ENCODE measurements at regions not wholly inside any gene's neighbourhood (a gene's known extent, or its start where the extent isn't known, plus 50 kb on each side); places are given as distances from the start of the nearest gene placed in this dataset.
A peak's percentile ranks its signal among the peaks of the same experiment; 100 is the strongest.

DNA sequence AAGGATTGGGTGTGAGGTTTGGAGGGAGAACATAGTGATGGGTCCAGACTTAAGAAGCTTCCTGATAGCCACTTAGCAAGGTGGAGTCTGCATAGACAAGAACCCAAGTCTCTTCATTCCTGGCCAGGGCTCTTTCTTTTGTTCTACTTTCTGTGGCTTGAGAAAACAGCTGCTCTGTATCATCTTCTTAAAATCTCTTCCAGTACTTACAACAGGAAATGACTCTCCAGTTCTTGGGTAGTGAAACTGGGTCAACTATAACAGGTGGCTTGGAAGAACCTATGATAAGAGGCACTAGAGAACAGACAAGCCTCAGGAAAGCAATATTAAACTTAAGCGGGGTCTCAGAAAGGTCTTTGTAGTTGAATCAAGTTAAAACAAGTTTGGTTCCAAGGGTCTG, 148.1 kb upstream of the USP24 start:
- H3K4me3 ChIP-seq (ENCODE audit: low read depth, low read length), result no peak overlapping the region
- no peak for DNase-seq (ENCODE audit: low read depth)
- TF ChIP-seq, protein P1, sequence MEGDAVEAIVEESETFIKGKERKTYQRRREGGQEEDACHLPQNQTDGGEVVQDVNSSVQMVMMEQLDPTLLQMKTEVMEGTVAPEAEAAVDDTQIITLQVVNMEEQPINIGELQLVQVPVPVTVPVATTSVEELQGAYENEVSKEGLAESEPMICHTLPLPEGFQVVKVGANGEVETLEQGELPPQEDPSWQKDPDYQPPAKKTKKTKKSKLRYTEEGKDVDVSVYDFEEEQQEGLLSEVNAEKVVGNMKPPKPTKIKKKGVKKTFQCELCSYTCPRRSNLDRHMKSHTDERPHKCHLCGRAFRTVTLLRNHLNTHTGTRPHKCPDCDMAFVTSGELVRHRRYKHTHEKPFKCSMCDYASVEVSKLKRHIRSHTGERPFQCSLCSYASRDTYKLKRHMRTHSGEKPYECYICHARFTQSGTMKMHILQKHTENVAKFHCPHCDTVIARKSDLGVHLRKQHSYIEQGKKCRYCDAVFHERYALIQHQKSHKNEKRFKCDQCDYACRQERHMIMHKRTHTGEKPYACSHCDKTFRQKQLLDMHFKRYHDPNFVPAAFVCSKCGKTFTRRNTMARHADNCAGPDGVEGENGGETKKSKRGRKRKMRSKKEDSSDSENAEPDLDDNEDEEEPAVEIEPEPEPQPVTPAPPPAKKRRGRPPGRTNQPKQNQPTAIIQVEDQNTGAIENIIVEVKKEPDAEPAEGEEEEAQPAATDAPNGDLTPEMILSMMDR (IDR thresholded peaks at IDR 0.05; ENCODE audit: low read depth, low read length, missing control alignments), result no peak
- in situ Hi-C loops (cut with HindIII; ENCODE audit: low sequenced_read_pairs), result no loop called here

DNA sequence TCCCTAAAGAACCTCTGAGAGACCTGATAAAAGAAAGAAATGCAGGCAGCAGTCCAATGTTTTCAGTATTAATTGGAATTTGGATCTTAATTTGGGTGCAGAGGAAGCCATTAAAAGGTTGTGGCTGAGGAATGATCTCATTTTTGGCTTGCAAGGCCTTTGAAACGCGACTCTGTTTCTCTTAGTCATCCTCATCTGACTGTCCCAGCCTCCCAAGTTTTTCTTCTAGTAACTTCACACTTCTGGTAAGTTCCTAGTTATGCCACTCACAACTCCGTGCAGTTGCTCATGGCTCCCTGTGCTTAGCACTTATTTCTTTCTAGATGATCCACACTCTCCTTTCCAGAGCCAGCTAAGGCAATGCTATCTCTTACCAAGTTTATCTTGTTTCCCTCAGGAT, 147.4 kb upstream of the USP24 start:
- TF ChIP-seq, protein P1 (IDR thresholded peaks at IDR 0.05; ENCODE audit: low read depth, low read length, missing control alignments), result no peak
- peak; percentile 33 for DNase-seq (ENCODE audit: low read depth)
- in situ Hi-C loops (cut with HindIII; ENCODE audit: low sequenced_read_pairs), result no loop called here
- H3K4me3 ChIP-seq (ENCODE audit: low read depth, low read length), result no peak overlapping the region

- no peak for DNase-seq (ENCODE audit: low read depth)
- TF ChIP-seq, protein P1 (IDR thresholded peaks at IDR 0.05; ENCODE audit: low read depth, low read length, missing control alignments), result no peak
- in situ Hi-C loops (cut with HindIII; ENCODE audit: low sequenced_read_pairs), result no loop called here
Observed at GRCh38 chr1:55359611-55360010, 144.4 kb upstream of the USP24 start.

DNA sequence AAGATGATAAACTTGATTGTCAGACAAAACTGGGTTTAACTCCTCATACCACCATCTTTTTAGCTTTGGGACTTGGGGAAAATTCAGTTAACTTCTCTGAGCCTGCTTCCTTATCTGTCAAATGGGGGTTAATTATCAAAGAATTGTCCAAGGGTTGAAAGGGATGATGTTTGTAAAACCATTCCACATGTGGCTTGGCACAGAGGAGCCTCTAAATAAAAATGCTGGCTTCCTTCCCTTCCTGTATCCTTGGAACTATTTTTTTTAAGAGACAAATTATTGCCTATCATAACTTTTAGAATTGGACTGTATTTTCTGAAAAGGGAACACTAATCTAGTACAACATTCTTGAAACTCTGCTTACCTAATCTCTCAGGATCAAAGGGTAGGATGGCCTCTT, 143.4 kb upstream of the USP24 start:
- in situ Hi-C loops (cut with HindIII; ENCODE audit: low sequenced_read_pairs), result no loop called here
- no peak overlapping the region for H3K4me3 ChIP-seq (ENCODE audit: low read depth, low read length)
- no peak for DNase-seq (ENCODE audit: low read depth)
- TF ChIP-seq, protein P1 (IDR thresholded peaks at IDR 0.05; ENCODE audit: low read depth, low read length, missing control alignments), result no peak

More at GRCh38 chr1:55359611-55360010, 144.4 kb upstream of the USP24 start:
- no peak overlapping the region for H3K4me3 ChIP-seq (ENCODE audit: low read depth, low read length)

DNA sequence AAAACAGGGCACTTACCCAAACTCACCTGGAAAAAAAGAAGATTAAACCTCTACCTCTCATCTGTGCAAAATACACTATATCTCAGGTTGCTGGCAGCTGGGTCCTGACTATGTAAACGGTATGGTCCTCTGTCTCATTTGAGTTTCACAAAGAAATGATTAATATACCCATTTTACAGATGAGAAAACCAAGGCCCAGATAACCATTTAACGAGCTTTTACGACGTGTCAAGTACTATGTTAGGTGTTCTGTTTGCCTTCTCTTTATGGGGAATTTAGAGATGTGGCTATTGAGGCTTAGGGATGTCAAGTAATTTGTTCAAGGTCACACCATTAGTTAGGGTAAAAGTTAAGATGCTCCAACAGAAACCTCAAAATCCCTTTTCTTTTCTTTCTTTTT, 140.4 kb upstream of the USP24 start:
- in situ Hi-C loops (cut with HindIII; ENCODE audit: low sequenced_read_pairs), result no loop called here

DNA sequence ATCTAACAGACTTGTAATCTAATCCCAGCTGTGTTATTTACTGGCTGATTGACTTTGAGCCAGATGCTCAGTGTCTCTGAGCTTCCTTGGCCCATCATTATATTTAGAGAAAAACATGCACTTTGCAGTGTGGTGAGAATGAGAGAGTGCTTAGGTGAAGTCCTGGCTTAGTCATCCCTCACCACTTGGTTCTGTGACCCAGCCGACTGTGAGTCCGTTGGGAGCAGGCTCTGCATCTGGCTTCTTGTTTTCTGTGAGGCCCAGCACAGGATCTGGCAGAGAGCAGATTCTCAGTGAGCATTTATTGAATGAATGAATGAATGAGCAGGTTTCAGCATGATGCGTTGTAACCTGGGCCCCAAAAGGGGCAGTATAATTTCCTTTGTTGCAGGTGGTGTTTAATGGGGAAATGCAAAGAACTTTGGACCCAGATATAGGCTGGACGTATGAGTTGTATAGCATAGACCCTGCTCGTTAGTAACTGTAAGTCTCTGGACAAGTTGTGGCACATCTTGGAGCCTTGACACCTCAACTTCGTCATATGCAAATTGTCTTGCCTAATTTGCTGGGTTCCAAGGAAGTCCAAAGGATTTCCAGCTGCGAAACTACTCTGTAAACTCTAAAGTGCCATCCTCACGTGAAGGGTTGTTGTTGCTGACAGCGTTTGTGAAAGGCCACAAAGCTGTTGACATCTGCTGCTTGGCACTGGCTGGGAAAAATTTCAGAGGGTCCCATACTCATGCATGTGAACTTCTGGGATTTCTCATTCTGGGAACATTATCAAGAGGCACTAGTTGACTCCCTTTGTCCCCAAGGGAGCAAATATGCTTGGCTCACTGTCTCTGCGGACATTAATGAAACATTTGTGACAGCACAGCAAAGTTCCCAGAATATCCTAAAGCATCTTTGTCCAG, 138.8 kb upstream of the USP24 start:
- DNase-seq (ENCODE audit: low read depth), result no peak
- TF ChIP-seq, protein P1 (IDR thresholded peaks at IDR 0.05; ENCODE audit: low read depth, low read length, missing control alignments), result no peak
- in situ Hi-C loops (cut with HindIII; ENCODE audit: low sequenced_read_pairs), result no loop called here
- H3K4me3 ChIP-seq (ENCODE audit: low read depth, low read length), result no peak overlapping the region

More for the DNA sequence above, 140.4 kb upstream of the USP24 start:
- TF ChIP-seq, protein P1 (IDR thresholded peaks at IDR 0.05; ENCODE audit: low read depth, low read length, missing control alignments), result no peak
- DNase-seq (ENCODE audit: low read depth), result no peak
- no peak overlapping the region for H3K4me3 ChIP-seq (ENCODE audit: low read depth, low read length)

All from astrocyte of the cerebellum (primary cell).